Neural progenitor cell (in vitro differentiated cells): ENCODE measurements at regions not wholly inside any gene's neighbourhood (a gene's known extent, or its start where the extent isn't known, plus 50 kb on each side); places are given as distances from the start of the nearest gene placed in this dataset.

Source experiments
- EZH2phosphoT487 ChIP-seq: fragments of 200-600 bp; sonication (generic); IDR thresholded peaks from 2 replicates; pipeline ENCODE4 v1.6.1; 2017; ENCODE audit warnings: antibody characterized with exemption
- TF ChIP-seq, protein P1 (sequence below): fragments of 200-600 bp; sonication (generic); IDR thresholded peaks from 2 replicates; pipeline ENCODE4 v1.5.1; 2017; ENCODE audit warnings: antibody characterized with exemption, mild to moderate bottlenecking

DNA sequence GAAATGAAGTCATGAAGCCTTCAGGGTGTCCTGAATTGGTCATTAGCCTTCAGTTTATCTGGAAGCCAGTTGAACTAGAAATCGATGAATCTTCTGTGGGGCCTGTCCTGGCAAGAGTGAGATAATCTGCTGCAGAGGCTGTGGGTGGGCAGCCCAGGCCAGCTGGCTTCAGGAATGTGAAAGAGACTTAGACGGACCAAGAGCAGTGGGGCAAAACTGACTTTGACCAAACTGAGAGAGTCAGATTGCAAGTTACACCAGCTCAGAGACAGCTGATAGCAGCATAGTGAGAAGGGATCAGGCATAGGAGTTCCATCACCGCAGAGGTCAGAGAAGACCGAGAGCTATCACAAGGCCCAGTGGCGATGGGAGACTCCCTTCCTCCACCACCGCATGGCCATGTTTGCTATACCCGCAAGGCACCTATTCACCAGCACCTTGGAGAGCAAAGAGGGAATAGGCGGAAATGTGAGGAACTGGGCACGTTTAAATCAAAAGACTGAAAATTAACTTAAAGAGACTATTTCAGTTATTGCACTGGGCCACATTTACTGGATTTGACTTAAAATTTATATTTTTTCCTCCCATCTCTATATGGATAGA is 50.0 kb upstream of the GLIS3 start:
- TF ChIP-seq EZH2phosphoT487: no peak
- TF ChIP-seq, protein P1, sequence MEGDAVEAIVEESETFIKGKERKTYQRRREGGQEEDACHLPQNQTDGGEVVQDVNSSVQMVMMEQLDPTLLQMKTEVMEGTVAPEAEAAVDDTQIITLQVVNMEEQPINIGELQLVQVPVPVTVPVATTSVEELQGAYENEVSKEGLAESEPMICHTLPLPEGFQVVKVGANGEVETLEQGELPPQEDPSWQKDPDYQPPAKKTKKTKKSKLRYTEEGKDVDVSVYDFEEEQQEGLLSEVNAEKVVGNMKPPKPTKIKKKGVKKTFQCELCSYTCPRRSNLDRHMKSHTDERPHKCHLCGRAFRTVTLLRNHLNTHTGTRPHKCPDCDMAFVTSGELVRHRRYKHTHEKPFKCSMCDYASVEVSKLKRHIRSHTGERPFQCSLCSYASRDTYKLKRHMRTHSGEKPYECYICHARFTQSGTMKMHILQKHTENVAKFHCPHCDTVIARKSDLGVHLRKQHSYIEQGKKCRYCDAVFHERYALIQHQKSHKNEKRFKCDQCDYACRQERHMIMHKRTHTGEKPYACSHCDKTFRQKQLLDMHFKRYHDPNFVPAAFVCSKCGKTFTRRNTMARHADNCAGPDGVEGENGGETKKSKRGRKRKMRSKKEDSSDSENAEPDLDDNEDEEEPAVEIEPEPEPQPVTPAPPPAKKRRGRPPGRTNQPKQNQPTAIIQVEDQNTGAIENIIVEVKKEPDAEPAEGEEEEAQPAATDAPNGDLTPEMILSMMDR: no peak
